Stimulated activated naive CD8-positive, alpha-beta T cell treated with anti-CD3 and anti-CD28 coated beads, Interleukin-15, amount 100 ng/mL, for 72 hours (primary cell): ENCODE measurements at regions not wholly inside any gene's neighbourhood (a gene's known extent, or its start where the extent isn't known, plus 50 kb on each side); places are given as distances from the start of the nearest gene placed in this dataset.

ENCODE experiments used
- ATAC-seq: fragments of 150-1000 bp; cut with Tn5 transposase; 2 replicates; pipeline ENCODE4 v1.10.0; 2021; ENCODE audit warnings: mild to moderate bottlenecking, moderate library complexity
- DNase-seq, 2 donors: peaks; one replicate each; pipeline ENCODE4 v3.0.0; 2021 to 2022
- H3K27ac Mint-ChIP-seq, 2 donors: one replicate each; pipeline ENCODE4 v1.8.0; 2022; ENCODE audit warnings: mild to moderate bottlenecking in 2 of 2, mixed read lengths in 2 of 2, moderate library complexity in 2 of 2
- H3K27me3 Mint-ChIP-seq: one replicate; pipeline ENCODE4 v1.8.0; 2022; ENCODE audit warnings: mixed read lengths
- H3K4me1 Mint-ChIP-seq: one replicate; pipeline ENCODE4 v1.8.0; 2022; ENCODE audit warnings: mild to moderate bottlenecking, mixed read lengths
- H3K4me3 Mint-ChIP-seq, 2 donors: one replicate each; pipeline ENCODE4 v1.8.0; 2022; ENCODE audit warnings: mild to moderate bottlenecking in 2 of 2, mixed read lengths in 2 of 2, moderate library complexity in 1 of 2
- H3K9me3 Mint-ChIP-seq, 2 donors: one replicate each; pipeline ENCODE4 v1.8.0; 2022; ENCODE audit warnings: mixed read lengths in 2 of 2

- Mint-ChIP-seq H3K4me1 (no peaks in the 10 kb centered on the region), H3K27ac (no peak overlapping the region), H3K27me3 (no peaks in the 10 kb centered on the region), H3K4me3 (no peak overlapping the region), H3K9me3 (peaks cover 9 to 10% of the 10 kb centered on the region in 2 donors)
- ATAC-seq (no peak), DNase-seq (no peak)
Observed at GRCh38 chr10:85212526-85212925, 884.1 kb downstream of the CCSER2 start.

GRCh38 chr10:85213493-85213892, 885.1 kb downstream of the CCSER2 start:
- Mint-ChIP-seq H3K4me1 (no peaks in the 10 kb centered on the region), H3K27ac (no peak overlapping the region), H3K4me3 (no peak overlapping the region), H3K27me3 (no peaks in the 10 kb centered on the region), H3K9me3 (peaks cover 4 to 10% of the 10 kb centered on the region in 2 donors)
- ATAC-seq (no peak), DNase-seq (no peak)

- H3K4me1 Mint-ChIP-seq = no peaks in the 10 kb centered on the region
- H3K27me3 Mint-ChIP-seq = no peaks in the 10 kb centered on the region
- ATAC-seq (no peak), DNase-seq (no peak)
- H3K27ac Mint-ChIP-seq = no peak overlapping the region
- H3K4me3 Mint-ChIP-seq = no peak overlapping the region
- H3K9me3 Mint-ChIP-seq = no peaks in the 10 kb centered on the region
Observed at GRCh38 chr10:85222300-85222699, 893.9 kb downstream of the CCSER2 start.

- no peak overlapping the region for H3K4me3 Mint-ChIP-seq
- no peak overlapping the region for H3K27ac Mint-ChIP-seq
- DNase-seq (no peak), ATAC-seq (no peak)
- no peaks in the 10 kb centered on the region for H3K27me3 Mint-ChIP-seq
- no peaks in the 10 kb centered on the region for H3K4me1 Mint-ChIP-seq
- H3K9me3 Mint-ChIP-seq = no peaks in the 10 kb centered on the region
Observed at GRCh38 chr10:85224366-85224940, 896.1 kb downstream of the CCSER2 start.

- ATAC-seq (no peak), DNase-seq (no peak)
- Mint-ChIP-seq H3K4me3 (no peak overlapping the region), H3K27me3 (no peaks in the 10 kb centered on the region), H3K9me3 (peaks cover 0 to 5% of the 10 kb centered on the region in 2 donors), H3K27ac (peak overlapping the region in 1 of 2 donors; percentile 40), H3K4me1 (no peaks in the 10 kb centered on the region)
Observed at GRCh38 chr10:85225311-85225710, 896.9 kb downstream of the CCSER2 start.

GRCh38 chr10:85226596-85226995, 898.2 kb downstream of the CCSER2 start:
- H3K9me3 Mint-ChIP-seq = peaks cover 0 to 7% of the 10 kb centered on the region in 2 donors
- DNase-seq (no peak), ATAC-seq (no peak)
- H3K4me1 Mint-ChIP-seq = no peaks in the 10 kb centered on the region
- no peak overlapping the region for H3K4me3 Mint-ChIP-seq
- no peak overlapping the region for H3K27ac Mint-ChIP-seq
- H3K27me3 Mint-ChIP-seq = no peaks in the 10 kb centered on the region

GRCh38 chr10:85228726-85229125, 900.3 kb downstream of the CCSER2 start:
- no peaks in the 10 kb centered on the region for H3K4me1 Mint-ChIP-seq
- DNase-seq = no peak
- ATAC-seq = no peak
- H3K27me3 Mint-ChIP-seq = no peaks in the 10 kb centered on the region
- no peak overlapping the region for H3K27ac Mint-ChIP-seq
- H3K9me3 Mint-ChIP-seq = peaks cover 0 to 7% of the 10 kb centered on the region in 2 donors
- no peak overlapping the region for H3K4me3 Mint-ChIP-seq

- peaks cover 0 to 7% of the 10 kb centered on the region in 2 donors for H3K9me3 Mint-ChIP-seq
- no peak overlapping the region for H3K4me3 Mint-ChIP-seq
- no peaks in the 10 kb centered on the region for H3K27me3 Mint-ChIP-seq
- H3K4me1 Mint-ChIP-seq = no peaks in the 10 kb centered on the region
- H3K27ac Mint-ChIP-seq = no peak overlapping the region
- DNase-seq (no peak), ATAC-seq (no peak)
Observed at GRCh38 chr10:85231534-85232270, 903.3 kb downstream of the CCSER2 start.

GRCh38 chr10:85235258-85235657, 906.9 kb downstream of the CCSER2 start:
- Mint-ChIP-seq H3K4me1 (no peaks in the 10 kb centered on the region), H3K9me3 (peaks cover 0 to 3% of the 10 kb centered on the region in 2 donors), H3K27ac (no peak overlapping the region), H3K4me3 (no peak overlapping the region), H3K27me3 (no peaks in the 10 kb centered on the region)
- DNase-seq (no peak), ATAC-seq (no peak)

GRCh38 chr10:85238676-85239075, 910.3 kb downstream of the CCSER2 start:
- H3K27me3 Mint-ChIP-seq = no peaks in the 10 kb centered on the region
- DNase-seq = no peak
- H3K4me3 Mint-ChIP-seq = no peak overlapping the region
- ATAC-seq = no peak
- no peak overlapping the region for H3K27ac Mint-ChIP-seq
- no peaks in the 10 kb centered on the region for H3K9me3 Mint-ChIP-seq
- H3K4me1 Mint-ChIP-seq = no peaks in the 10 kb centered on the region

GRCh38 chr10:85250304-85250703, 921.9 kb downstream of the CCSER2 start:
- Mint-ChIP-seq H3K4me3 (no peak overlapping the region), H3K4me1 (no peaks in the 10 kb centered on the region), H3K27ac (no peak overlapping the region), H3K27me3 (no peaks in the 10 kb centered on the region), H3K9me3 (peaks cover 0 to 4% of the 10 kb centered on the region in 2 donors)
- ATAC-seq = no peak
- DNase-seq = no peak

- no peak for ATAC-seq
Observed at GRCh38 chr10:85256481-85256880, 928.1 kb downstream of the CCSER2 start.

GRCh38 chr10:85259908-85260307, 931.5 kb downstream of the CCSER2 start:
- no peak for ATAC-seq
- no peaks in the 10 kb centered on the region for H3K4me1 Mint-ChIP-seq

More at GRCh38 chr10:85256481-85256880, 928.1 kb downstream of the CCSER2 start:
- Mint-ChIP-seq H3K4me1 (no peaks in the 10 kb centered on the region), H3K4me3 (no peak overlapping the region), H3K27ac (no peak overlapping the region), H3K27me3 (no peaks in the 10 kb centered on the region), H3K9me3 (peaks cover 3 to 10% of the 10 kb centered on the region in 2 donors)
- no peak for DNase-seq

GRCh38 chr10:85262992-85263391, 934.6 kb downstream of the CCSER2 start:
- Mint-ChIP-seq H3K27ac (no peak overlapping the region), H3K9me3 (peaks cover 0 to 10% of the 10 kb centered on the region in 2 donors), H3K27me3 (no peaks in the 10 kb centered on the region), H3K4me3 (no peak overlapping the region), H3K4me1 (no peaks in the 10 kb centered on the region)
- DNase-seq = no peak
- ATAC-seq = no peak

More at GRCh38 chr10:85259908-85260307, 931.5 kb downstream of the CCSER2 start:
- no peak overlapping the region for H3K27ac Mint-ChIP-seq
- H3K27me3 Mint-ChIP-seq = no peaks in the 10 kb centered on the region
- peaks cover 3 to 10% of the 10 kb centered on the region in 2 donors for H3K9me3 Mint-ChIP-seq
- H3K4me3 Mint-ChIP-seq = no peak overlapping the region
- no peak for DNase-seq

GRCh38 chr10:85265121-85265520, 936.7 kb downstream of the CCSER2 start:
- H3K27ac Mint-ChIP-seq = no peak overlapping the region
- no peaks in the 10 kb centered on the region for H3K27me3 Mint-ChIP-seq
- peaks cover 5 to 9% of the 10 kb centered on the region in 2 donors for H3K9me3 Mint-ChIP-seq
- H3K4me3 Mint-ChIP-seq = no peak overlapping the region
- no peak for ATAC-seq
- no peaks in the 10 kb centered on the region for H3K4me1 Mint-ChIP-seq
- DNase-seq = no peak

GRCh38 chr10:85266808-85267207, 938.4 kb downstream of the CCSER2 start:
- Mint-ChIP-seq H3K4me1 (no peaks in the 10 kb centered on the region), H3K4me3 (no peak overlapping the region), H3K27me3 (no peaks in the 10 kb centered on the region), H3K27ac (no peak overlapping the region), H3K9me3 (peaks cover 11 to 24% of the 10 kb centered on the region in 2 donors)
- no peak for DNase-seq
- ATAC-seq = no peak
